ENCODE measurements at regions not wholly inside any gene's neighbourhood (a gene's known extent, or its start where the extent isn't known, plus 50 kb on each side); places are given as distances from the start of the nearest gene placed in this dataset.

DNA sequence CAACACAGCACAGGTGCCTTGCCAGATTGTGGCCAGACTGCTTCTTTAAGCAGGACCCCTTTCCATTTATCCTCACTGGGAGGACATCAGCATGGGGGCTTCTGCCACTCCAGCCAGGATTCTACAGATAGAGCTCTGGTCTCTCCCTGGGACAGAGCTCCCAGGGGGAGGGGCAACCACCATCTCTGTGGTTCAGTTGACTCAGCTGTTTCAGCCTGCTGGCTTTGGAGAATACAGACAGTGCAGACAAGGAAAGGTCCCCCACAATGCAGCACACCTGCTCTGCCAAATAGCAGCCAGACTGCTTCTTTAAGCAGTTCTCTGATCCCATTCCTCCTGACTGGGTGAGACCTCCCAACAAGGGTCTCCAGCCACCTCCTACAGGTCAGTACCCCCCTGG lies 132.8 kb downstream of the OR2K2 start:
- peak; percentile 47 for DNase-seq (ENCODE audit: low read depth)

DNA sequence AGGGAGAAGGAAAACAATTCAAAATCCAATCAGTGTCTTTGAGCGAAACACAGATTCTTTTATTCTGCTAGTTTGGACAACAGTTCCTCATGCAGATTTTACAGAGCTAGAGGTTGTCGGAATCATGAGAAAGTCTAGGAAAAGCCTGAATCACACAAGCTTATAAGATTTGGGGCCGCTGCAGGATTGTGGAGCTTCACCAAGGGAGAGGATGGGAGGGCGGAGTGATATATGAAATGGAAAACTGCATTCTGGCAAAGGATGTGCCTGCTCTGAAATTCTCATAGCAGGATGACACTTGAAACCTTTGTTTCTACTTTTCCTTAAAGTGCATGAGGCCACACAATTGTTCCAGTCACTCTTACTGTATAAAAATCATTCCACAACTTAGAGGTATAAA lies 134.3 kb downstream of the OR2K2 start:
- no peak for DNase-seq (ENCODE audit: low read depth)

DNA sequence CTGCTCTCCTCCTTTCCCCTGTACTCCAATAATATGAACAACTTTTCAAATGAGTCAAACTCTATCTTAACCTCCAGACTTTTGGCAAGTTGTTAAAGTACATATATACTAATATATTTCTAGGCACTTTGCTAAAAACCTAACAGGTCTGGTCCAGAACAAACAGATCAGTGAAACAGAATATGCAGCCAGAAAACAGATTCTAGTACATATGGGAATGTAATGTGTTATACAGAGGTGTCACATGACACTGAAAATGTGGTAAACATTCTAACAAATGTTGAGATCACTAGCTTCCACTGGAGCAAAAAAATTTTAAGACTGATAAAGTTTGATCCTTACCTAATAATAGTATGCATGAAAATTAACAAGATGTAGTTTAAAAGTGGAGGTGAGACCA lies 136.9 kb downstream of the OR2K2 start:
- no peak for DNase-seq (ENCODE audit: low read depth)

GRCh38 chr9:111192650-111193049 lies 137.4 kb downstream of the OR2K2 start:
- no peak for DNase-seq (ENCODE audit: low read depth)

DNA sequence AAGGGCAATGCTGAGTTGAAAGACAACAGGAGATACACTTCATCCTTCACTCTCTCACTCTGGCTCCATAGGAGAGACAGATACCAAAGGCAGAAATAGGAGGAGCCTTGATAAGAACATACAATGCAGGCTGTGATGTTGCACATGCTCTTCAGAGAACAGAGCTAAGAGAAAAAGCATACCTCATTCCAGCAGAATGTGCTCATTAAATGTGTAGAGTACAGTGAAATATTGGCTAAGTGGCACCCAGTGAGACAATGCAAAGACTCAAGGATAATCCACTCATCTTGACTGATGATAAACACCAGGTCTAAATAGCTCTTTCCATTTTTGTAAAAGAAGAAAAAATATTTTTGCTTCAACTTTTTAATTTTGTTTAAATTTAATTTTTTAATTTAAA lies 139.7 kb downstream of the OR2K2 start:
- no peak for DNase-seq (ENCODE audit: low read depth)

DNA sequence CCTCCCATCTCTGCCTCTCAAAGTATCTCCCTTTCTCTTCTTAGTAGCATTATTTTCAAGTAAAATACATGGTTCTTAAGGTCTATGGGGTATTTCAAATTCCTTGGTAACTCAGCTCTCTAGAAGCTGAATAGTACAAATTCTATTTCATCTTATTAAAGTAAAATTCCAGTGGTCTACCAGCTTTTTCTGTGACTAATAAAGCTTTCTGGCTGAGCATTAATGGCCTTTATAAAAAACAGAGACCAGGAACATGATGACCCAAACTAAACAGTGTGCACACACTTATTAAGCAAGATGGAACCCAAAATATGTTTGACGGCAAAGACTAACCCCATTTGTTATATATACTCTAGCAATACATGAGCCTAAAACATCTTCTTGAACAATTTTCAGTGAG lies 142.6 kb downstream of the OR2K2 start:
- DNase-seq (ENCODE audit: low read depth) = peak; percentile 21

DNA sequence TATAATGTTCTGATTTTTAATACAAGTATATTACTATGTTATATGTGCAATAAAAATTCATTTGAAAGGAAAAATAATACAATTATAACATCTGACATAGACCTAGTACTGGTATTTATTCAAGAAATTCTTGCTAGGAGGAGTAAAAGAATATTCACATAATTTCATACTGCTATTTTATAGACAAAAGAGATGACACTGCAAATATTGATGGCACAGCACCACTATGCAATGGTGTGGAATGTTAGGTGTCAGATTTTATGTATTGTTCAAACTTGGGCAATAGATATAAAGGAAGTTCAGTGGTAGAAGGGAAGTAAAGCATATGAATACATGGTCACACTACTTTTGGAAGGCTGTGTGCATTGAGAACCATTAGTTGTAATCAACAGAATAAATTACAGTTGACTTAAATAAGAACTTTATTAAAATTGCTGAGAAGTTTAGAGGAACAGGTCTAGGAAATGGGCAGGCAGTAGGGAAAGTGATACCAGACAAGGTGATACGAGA lies 143.9 kb downstream of the OR2K2 start:
- no peak for DNase-seq (ENCODE audit: low read depth)

- no peak for DNase-seq (ENCODE audit: low read depth)
These were observed 142.5 kb upstream of the LPAR1 start for GRCh38 chr9:111180811-111181210.

GRCh38 chr9:111179577-111179976 lies 141.3 kb upstream of the LPAR1 start:
- DNase-seq (ENCODE audit: low read depth) = no peak

- peak; percentile 89 for DNase-seq (ENCODE audit: low read depth)
These were observed 140.2 kb upstream of the LPAR1 start for GRCh38 chr9:111178331-111179055.

DNA sequence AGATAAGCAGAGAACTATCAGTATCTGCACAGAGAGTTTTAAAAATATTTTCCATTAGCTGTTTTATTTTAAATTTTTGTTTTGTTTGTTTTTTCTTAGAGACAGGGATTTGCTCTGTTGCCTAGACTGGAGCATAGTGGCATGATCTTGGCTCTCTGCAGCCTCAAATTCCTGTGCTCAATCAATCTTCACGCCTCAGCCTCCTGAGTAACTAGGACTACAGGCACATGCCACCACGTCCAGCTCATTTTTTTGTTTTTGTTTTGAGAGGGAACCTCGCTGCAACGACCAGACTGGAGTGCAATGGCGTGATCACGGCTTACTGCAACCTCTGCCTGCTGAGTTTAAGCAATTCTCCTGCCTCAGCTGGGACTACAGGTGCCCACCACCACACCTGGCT lies 138.2 kb upstream of the LPAR1 start:
- DNase-seq (ENCODE audit: low read depth) = no peak

- DNase-seq (ENCODE audit: low read depth) = no peak
These were observed 137.1 kb upstream of the LPAR1 start for GRCh38 chr9:111175350-111175749.

DNA sequence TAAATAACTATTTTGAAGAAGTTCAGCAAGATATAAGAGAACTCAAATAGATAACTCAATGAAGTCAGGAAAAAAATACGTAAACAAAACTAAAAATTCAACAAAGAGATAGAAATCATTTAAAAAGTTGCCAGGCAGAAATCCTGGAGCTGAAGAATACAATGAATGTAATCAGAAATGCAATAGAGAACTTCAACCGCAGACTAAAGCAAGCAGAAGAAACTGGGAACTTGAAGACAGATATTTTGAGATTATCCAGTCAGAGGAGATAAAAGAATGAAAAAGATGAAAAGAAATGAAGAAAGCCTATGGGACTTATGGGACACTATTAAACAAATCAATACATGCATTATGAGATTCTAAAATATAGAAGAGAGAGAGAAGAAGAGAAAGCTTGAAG lies 129.1 kb upstream of the LPAR1 start:
- no peak for DNase-seq (ENCODE audit: low read depth)

- DNase-seq (ENCODE audit: low read depth) = no peak
These were observed 125.6 kb upstream of the LPAR1 start for GRCh38 chr9:111163716-111164389.

DNA sequence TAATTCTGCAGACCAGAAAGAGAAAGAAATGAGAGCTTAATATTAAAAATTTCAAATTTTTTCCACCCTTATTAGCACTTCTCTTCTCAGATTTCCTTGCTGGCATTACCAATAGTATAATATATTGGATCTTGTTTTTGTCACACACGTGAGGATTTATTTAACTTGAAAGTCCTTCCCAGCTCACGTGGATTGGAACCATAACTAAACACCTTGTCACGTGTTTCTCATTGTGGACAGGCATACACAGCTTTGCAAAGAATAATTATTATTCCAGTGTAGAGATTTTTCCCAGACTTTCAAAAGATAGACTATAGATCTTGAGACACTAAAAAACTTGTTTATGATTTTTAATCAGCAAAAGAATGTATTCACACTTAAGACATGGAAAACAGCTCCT lies 123.8 kb upstream of the LPAR1 start:
- no peak for DNase-seq (ENCODE audit: low read depth)

DNA sequence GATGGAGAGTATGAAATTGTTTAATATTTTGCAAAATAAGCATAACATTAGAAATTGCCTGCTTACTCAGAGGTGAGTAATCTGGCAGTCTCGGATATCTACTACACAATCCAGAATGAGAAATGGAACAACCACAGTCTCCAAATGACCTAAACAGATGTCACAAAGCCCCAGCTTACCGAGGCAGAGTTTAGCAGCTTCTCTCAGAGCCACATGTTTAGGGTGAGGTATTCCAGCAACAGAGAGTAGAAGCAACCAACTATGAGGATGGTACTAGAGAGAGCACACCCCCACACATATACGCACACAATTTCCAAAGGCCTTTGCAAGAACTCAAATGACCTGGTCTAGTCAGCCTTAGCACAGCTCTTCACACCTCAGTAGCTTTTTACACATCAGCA lies 122.7 kb upstream of the LPAR1 start:
- DNase-seq (ENCODE audit: low read depth) = peak; percentile 89

GRCh38 chr9:111158999-111159398 lies 120.7 kb upstream of the LPAR1 start:
- no peak for DNase-seq (ENCODE audit: low read depth)

GRCh38 chr9:111158363-111158762 lies 120.1 kb upstream of the LPAR1 start:
- no peak for DNase-seq (ENCODE audit: low read depth)

DNA sequence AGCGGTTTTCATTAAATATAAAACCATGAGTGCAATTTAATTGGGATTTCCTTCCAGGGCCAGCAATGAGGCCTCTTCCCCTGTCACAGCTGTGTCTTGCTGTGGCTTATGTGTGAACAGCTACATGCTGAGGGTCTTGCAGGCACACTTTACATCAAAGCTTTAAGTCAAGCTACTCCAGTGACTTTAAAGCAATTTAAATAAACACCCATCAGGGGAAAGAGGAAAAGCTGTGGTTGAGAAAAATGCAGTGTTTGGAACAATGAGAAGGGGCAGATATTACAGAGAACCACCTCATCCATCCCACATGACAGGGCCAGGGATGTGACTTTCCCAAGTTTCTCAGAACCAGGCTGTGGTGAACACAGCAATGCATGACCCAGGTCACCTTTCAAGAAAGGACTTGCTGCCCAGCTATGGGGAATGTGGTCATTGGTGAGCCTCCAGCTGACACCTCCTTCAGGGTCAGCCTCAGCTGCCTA lies 115.9 kb upstream of the LPAR1 start:
- DNase-seq (ENCODE audit: low read depth) = peak; percentile 41

- DNase-seq (ENCODE audit: low read depth) = no peak
These were observed 114.5 kb upstream of the LPAR1 start for GRCh38 chr9:111152614-111153406.

DNA sequence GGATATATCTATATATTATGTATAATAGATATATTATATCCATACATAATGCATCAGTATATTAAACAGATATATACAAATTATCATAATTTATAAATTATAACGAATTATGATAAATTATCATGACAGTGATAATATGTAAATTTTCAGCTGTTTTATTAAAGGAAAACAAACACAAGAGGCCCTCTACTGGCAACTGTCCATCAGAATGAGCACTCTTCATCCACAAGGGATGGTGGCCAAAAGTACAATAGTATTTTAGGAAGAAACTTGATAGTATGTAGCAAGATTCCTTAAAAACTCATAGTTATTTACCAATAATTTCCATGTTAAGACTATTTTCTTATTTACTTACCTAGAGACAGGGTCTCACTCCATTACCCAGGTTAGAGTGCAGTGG lies 113.3 kb upstream of the LPAR1 start:
- peak; percentile 50 for DNase-seq (ENCODE audit: low read depth)

- no peak for DNase-seq (ENCODE audit: low read depth)
These were observed 111.9 kb upstream of the LPAR1 start for GRCh38 chr9:111150181-111150580.

All from LHCN-M2 (cell line).